Testis (tissue), 2 donors: ENCODE measurements at regions not wholly inside any gene's neighbourhood (a gene's known extent, or its start where the extent isn't known, plus 50 kb on each side); places are given as distances from the start of the nearest gene placed in this dataset.
"Not testable (repeated sequence)": the region's sequence is repeated elsewhere in the genome, so short reads cannot be mapped to it uniquely, and the experiment has no call there.

Experiments used
- DNase-seq: peaks from one replicate; pipeline ENCODE4 v3.0.0-alpha.2; 2019
- H3K27ac ChIP-seq, 2 donors: fragments of 200-600 bp; sonication (generic); one replicate each; pipeline ENCODE4 v1.5.1; 2019
- H3K27me3 ChIP-seq: fragments of 200-600 bp; sonication (generic); one replicate; pipeline ENCODE4 v1.5.1; 2019
- H3K36me3 ChIP-seq: fragments of 200-600 bp; sonication (generic); one replicate; pipeline ENCODE4 v1.5.1; 2017; ENCODE audit warnings: low read depth; ENCODE audit errors: missing control alignments
- H3K4me1 ChIP-seq: fragments of 200-600 bp; sonication (generic); one replicate; pipeline ENCODE4 v1.5.1; 2019
- H3K4me3 ChIP-seq, 2 donors: fragments of 200-600 bp; sonication (generic); one replicate each; pipeline ENCODE4 v1.5.1; 2017 to 2019
- H3K9me3 ChIP-seq: fragments of 200-600 bp; sonication (generic); one replicate; pipeline ENCODE4 v1.5.1; 2017
- CTCF ChIP-seq, 3 experiments: fragments of 450-650 bp in 2 of 3; fragments of 200-600 bp in 1 of 3; sonication (generic) in 1 of 3; IDR thresholded peaks; one replicate each; pipeline ENCODE4 v1.5.1; 2016 to 2019; ENCODE audit warnings: antibody characterized with exemption in 3 of 3, mild to moderate bottlenecking in 2 of 3, moderate library complexity in 1 of 3
- POLR2A ChIP-seq: fragments of 450-650 bp; IDR thresholded peaks from one replicate; pipeline ENCODE4 v1.6.1; 2017; ENCODE audit warnings: antibody characterized with exemption, mild to moderate bottlenecking, moderate library complexity
- WGBS, 2 donors: methylation state at CpG; one replicate each; pipeline ENCODE4 v1.1.5; 2018; 5-methylcytosine and 5-hydroxymethylcytosine counted together
- intact Hi-C: fragments of 100-400 bp; cut with DNase I; formaldehyde crosslinking; loops from one replicate; pipeline ENCODE4 v1.15.1; 2023; ENCODE audit warnings: low total_unique reads

DNA sequence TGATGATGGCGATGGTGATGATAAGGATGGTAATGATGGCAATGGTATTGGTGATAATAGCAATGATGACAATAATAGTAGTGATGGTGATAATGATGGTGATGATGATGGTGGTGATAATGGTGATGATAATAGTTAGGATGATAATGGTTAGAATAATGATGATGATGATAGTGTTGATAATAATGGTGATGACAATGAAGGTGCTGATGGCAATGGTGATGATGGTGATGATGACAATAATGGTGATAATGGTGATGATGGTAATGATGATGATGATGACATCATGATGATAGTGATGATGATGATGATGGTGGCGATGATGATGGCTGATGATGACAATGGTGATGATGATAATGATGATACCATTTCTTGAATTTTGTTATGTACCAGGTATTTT, 309.9 kb downstream of the MIAT start:
- DNase-seq = no peak
- no peak overlapping the region for H3K4me3 ChIP-seq
- H3K27me3 ChIP-seq = no peaks in the 10 kb centered on the region
- WGBS, 2 donors = 93 to 95% methylated on average over 2 of the region's 2 CpGs
- no peaks in the 10 kb centered on the region for H3K36me3 ChIP-seq
- H3K27ac ChIP-seq = no peak overlapping the region
- H3K9me3 ChIP-seq = no peaks in the 10 kb centered on the region
- intact Hi-C loops = no loop called here
- no peaks in the 10 kb centered on the region for H3K4me1 ChIP-seq
- no peak for TF ChIP-seq CTCF (IDR thresholded peaks at IDR 0.05)
- TF ChIP-seq POLR2A = no peak

GRCh38 chr22:26968859-26969523, 311.6 kb downstream of the MIAT start:
- Histone ChIP-seq H3K4me1 (no peaks in the 10 kb centered on the region), H3K4me3 (no peak overlapping the region), H3K9me3 (no peaks in the 10 kb centered on the region), H3K27ac (no peak overlapping the region), H3K27me3 (no peaks in the 10 kb centered on the region), H3K36me3 (no peaks in the 10 kb centered on the region)
- intact Hi-C loops = no loop called here
- WGBS, 2 donors = 89% methylated on average over 6 of the region's 6 CpGs
- no peak for DNase-seq
- TF ChIP-seq CTCF (IDR thresholded peaks at IDR 0.05) (no peak), POLR2A (no peak)

GRCh38 chr22:26970809-26971394, 313.5 kb downstream of the MIAT start:
- Histone ChIP-seq H3K4me1 (no peaks in the 10 kb centered on the region), H3K9me3 (no peaks in the 10 kb centered on the region), H3K27me3 (no peaks in the 10 kb centered on the region), H3K4me3 (no peak overlapping the region), H3K27ac (no peak overlapping the region), H3K36me3 (no peaks in the 10 kb centered on the region)
- no peak for TF ChIP-seq POLR2A
- TF ChIP-seq CTCF (IDR thresholded peaks at IDR 0.05) = no peak
- 62 to 71% methylated on average over 5 of the region's 5 CpGs for WGBS, 2 donors
- intact Hi-C loops = no loop called here
- DNase-seq = no peak

- DNase-seq = no peak
- no peak overlapping the region for H3K27ac ChIP-seq
- intact Hi-C loops = no loop called here
- 84 to 90% methylated on average over 6 of the region's 6 CpGs for WGBS, 2 donors
- H3K36me3 ChIP-seq = no peaks in the 10 kb centered on the region
- TF ChIP-seq CTCF (IDR thresholded peaks at IDR 0.05) (no peak), POLR2A (no peak)
- H3K4me1 ChIP-seq = no peaks in the 10 kb centered on the region
- no peaks in the 10 kb centered on the region for H3K27me3 ChIP-seq
- H3K4me3 ChIP-seq = no peak overlapping the region
- H3K9me3 ChIP-seq = no peaks in the 10 kb centered on the region
These were observed 314.9 kb downstream of the MIAT start for GRCh38 chr22:26972286-26972685.

DNA sequence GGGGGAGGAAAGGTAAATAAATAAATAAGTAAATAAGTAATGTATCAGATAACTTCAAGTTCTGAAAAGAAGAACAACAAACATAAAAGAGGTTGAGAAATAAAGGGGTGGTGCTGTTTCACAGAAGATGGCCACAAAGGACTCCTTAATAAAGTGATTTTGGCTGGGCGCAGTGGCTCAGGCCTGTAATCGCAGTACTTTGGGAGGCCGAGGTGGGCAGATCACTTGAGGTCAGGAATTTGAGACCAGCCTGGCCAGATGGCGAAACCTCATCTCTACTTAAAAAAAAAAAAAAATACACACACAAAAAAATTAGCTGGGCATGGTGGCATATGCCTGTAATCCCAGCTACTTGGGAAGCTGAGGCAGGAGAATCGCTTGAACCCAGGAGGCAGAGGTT, 315.5 kb downstream of the MIAT start:
- H3K27me3 ChIP-seq, H3K27ac ChIP-seq, H3K36me3 ChIP-seq, H3K4me1 ChIP-seq, DNase-seq, intact Hi-C loops, H3K4me3 ChIP-seq, H3K9me3 ChIP-seq: not testable (repeated sequence)
- 88 to 93% methylated on average over 5 of the region's 5 CpGs for WGBS, 2 donors
